ENCODE measurements at regions not wholly inside any gene's neighbourhood (a gene's known extent, or its start where the extent isn't known, plus 50 kb on each side); places are given as distances from the start of the nearest gene placed in this dataset.
"Not testable (repeated sequence)": the region's sequence is repeated elsewhere in the genome, so short reads cannot be mapped to it uniquely, and the experiment has no call there.

DNA sequence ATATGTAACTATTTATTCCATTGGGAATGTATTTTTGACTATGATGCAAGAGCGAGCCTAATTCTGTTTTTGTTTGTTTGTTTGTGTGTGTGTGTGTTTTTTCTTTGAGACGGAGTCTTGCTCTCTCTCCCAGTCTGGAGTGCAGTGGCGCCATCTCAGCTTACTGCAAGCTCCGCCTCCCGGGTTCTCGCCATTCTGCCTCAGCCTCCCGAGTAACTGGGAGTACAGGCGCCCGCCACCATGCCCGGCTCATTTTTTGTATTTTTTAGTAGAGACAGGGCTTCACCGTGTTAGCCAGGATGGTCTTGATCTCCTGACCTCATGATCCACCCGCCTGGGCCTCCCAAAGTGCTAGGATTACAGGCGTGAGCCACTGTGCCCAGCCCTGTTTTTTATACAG, 415.4 kb upstream of the CDIN1 start:
- H3K4me1 ChIP-seq (ENCODE audit: control insufficient read depth in 2 of 2, insufficient read depth in 2 of 2, low read length in 2 of 2); H3K9me3 ChIP-seq (ENCODE audit: control insufficient read depth in 2 of 2, insufficient read depth in 1 of 2, low read length in 1 of 2); H3K27me3 ChIP-seq (ENCODE audit: control insufficient read depth in 2 of 2, insufficient read depth in 1 of 2, low read length in 1 of 2); H3K36me3 ChIP-seq (ENCODE audit: control insufficient read depth in 2 of 2, insufficient read depth in 2 of 2, low read length in 1 of 2); H3K27ac ChIP-seq (ENCODE audit: low read depth in 1 of 2, low read length in 1 of 2); DNase-seq (ENCODE audit: low read depth in 6 of 9, low spot score in 9 of 9); H3K4me3 ChIP-seq (ENCODE audit: low read length in 2 of 2): not testable (repeated sequence)
- 97% methylated on average over 13 of the region's 13 CpGs for WGBS

DNA sequence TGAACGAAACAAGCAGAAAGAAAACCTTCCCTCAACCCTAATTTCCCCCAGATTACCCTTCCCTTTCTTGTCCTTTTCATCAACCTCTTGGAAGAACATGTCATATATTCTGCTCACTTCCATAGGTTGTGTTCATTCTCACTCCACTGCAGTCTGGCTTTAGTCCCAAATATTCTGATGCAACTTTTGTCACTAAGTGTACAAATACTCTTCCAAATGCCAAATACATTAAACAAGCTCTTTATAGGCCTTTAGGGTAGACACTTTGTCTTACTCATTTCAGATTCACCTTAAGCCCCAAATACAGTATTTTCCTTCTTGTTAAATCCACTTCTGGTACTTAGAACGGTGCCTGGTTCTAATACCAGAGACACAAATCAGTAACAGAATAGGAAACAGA, 406.5 kb upstream of the CDIN1 start:
- no peaks in the 10 kb centered on the region for H3K4me1 ChIP-seq (ENCODE audit: control insufficient read depth in 2 of 2, insufficient read depth in 2 of 2, low read length in 2 of 2)
- no peak overlapping the region for H3K27ac ChIP-seq (ENCODE audit: low read depth in 1 of 2, low read length in 1 of 2)
- no peaks in the 10 kb centered on the region for H3K36me3 ChIP-seq (ENCODE audit: control insufficient read depth in 2 of 2, insufficient read depth in 2 of 2, low read length in 1 of 2)
- 67% methylated on average over 2 of the region's 2 CpGs for WGBS
- H3K27me3 ChIP-seq (ENCODE audit: control insufficient read depth in 2 of 2, insufficient read depth in 1 of 2, low read length in 1 of 2), result no peaks in the 10 kb centered on the region
- no peak for DNase-seq (ENCODE audit: low read depth in 6 of 9, low spot score in 9 of 9)
- H3K4me3 ChIP-seq (ENCODE audit: low read length in 2 of 2), result no peak overlapping the region
- no peaks in the 10 kb centered on the region for H3K9me3 ChIP-seq (ENCODE audit: control insufficient read depth in 2 of 2, insufficient read depth in 1 of 2, low read length in 1 of 2)

DNA sequence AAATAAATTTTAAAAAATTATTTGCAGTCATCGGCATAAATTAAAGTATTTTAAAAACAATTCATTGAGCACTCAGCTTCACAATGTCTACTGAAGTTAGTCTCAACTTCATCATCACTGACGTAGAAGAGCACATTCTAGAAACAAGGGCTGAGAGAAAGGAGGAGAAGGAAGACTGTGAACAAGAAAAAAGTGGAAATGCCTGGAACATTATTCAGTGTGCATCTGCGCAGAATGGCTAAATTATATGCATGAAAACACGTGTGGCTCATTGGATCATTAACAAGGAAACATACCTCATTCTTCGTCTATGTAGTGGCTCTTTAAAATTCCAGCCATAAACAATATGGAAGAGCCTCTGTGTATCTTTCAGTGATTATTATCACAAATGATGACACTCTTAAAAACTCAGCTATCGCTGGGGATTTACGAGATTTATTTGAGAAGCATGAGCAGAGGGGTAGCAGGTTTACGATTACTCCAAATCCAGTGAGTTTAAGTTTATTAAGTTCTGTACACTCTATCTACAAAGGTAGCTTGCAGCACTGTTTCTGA, 404.2 kb upstream of the CDIN1 start:
- peaks cover 0 to 1% of the 10 kb centered on the region in 2 donors for H3K9me3 ChIP-seq (ENCODE audit: control insufficient read depth in 2 of 2, insufficient read depth in 1 of 2, low read length in 1 of 2)
- H3K27me3 ChIP-seq (ENCODE audit: control insufficient read depth in 2 of 2, insufficient read depth in 1 of 2, low read length in 1 of 2), result no peaks in the 10 kb centered on the region
- no peaks in the 10 kb centered on the region for H3K36me3 ChIP-seq (ENCODE audit: control insufficient read depth in 2 of 2, insufficient read depth in 2 of 2, low read length in 1 of 2)
- H3K4me1 ChIP-seq (ENCODE audit: control insufficient read depth in 2 of 2, insufficient read depth in 2 of 2, low read length in 2 of 2), result no peaks in the 10 kb centered on the region
- 97% methylated on average over 8 of the region's 8 CpGs for WGBS
- no peak overlapping the region for H3K4me3 ChIP-seq (ENCODE audit: low read length in 2 of 2)
- no peak for DNase-seq (ENCODE audit: low read depth in 6 of 9, low spot score in 9 of 9)
- no peak overlapping the region for H3K27ac ChIP-seq (ENCODE audit: low read depth in 1 of 2, low read length in 1 of 2)

DNA sequence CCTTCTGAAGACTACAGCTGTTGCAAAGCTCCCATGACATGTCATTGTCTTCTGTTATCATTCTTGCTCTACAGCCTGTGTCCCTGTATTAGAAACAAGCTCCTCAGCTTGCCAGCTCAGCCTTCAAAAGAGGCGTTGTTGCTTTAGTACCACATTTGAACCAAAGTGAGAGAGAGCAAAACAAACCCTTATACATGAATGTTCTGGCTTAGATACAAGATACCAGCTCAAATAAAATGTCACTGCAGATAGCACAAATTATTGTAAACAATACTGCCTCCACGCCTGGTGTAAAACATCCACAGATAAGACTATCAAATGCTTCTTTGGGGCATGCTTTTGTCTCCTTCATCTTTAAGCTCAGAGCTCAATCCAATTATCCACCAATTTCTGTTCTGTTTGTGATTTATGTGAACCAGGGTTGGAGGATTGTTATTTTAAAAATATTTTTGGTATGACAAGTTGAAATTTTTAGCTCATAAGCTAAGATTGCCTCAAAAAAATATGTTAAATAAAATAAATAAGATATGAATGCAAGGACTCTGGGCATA, 403.6 kb upstream of the CDIN1 start:
- H3K36me3 ChIP-seq (ENCODE audit: control insufficient read depth in 2 of 2, insufficient read depth in 2 of 2, low read length in 1 of 2), result no peaks in the 10 kb centered on the region
- no peak overlapping the region for H3K27ac ChIP-seq (ENCODE audit: low read depth in 1 of 2, low read length in 1 of 2)
- WGBS, result 86% methylated on average over 2 of the region's 2 CpGs

DNA sequence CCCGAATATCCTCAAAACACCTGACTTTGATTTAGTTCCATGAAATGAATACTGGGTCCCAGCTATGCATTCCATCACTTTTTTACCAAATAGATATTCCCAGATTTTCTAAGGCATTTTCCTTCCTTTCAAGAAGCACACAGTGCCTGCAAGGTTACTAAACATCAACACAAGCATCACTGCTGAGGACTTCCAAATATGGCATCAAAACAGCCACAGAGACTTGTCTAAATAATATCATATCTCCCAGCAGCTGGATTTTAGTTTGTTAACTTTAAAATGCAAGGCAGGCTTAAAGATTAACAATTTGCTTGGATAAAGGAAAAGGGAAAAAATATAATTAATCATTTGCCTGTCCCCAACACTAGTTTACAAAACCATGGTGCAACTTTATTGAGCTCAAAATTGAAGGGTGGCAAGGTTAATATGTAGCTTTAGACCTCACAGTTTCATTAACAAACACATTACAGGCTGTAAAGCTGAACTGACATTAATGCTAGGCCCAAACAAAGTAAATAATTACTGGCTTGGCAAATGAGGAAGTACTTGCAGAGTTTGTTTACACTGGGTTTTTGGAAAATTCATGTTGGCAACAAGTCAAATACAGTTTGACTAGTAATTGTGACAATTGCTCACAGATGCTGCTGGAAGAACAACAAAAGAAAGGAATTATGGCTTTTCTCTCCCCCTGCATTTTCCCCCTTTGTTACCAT, 401.7 kb upstream of the CDIN1 start:
- WGBS, result 92% methylated on average over 1 of the region's 1 CpG
- Histone ChIP-seq H3K4me1 (ENCODE audit: control insufficient read depth in 2 of 2, insufficient read depth in 2 of 2, low read length in 2 of 2) (no peaks in the 10 kb centered on the region), H3K4me3 (ENCODE audit: low read length in 2 of 2) (no peak overlapping the region), H3K27ac (ENCODE audit: low read depth in 1 of 2, low read length in 1 of 2) (no peak overlapping the region), H3K36me3 (ENCODE audit: control insufficient read depth in 2 of 2, insufficient read depth in 2 of 2, low read length in 1 of 2) (no peaks in the 10 kb centered on the region), H3K27me3 (ENCODE audit: control insufficient read depth in 2 of 2, insufficient read depth in 1 of 2, low read length in 1 of 2) (no peaks in the 10 kb centered on the region), H3K9me3 (ENCODE audit: control insufficient read depth in 2 of 2, insufficient read depth in 1 of 2, low read length in 1 of 2) (peaks cover 0 to 1% of the 10 kb centered on the region in 2 donors)
- no peak for DNase-seq (ENCODE audit: low read depth in 6 of 9, low spot score in 9 of 9)

More for the DNA sequence above, 403.6 kb upstream of the CDIN1 start:
- H3K4me3 ChIP-seq (ENCODE audit: low read length in 2 of 2), result no peak overlapping the region
- peaks cover 0 to 1% of the 10 kb centered on the region in 2 donors for H3K9me3 ChIP-seq (ENCODE audit: control insufficient read depth in 2 of 2, insufficient read depth in 1 of 2, low read length in 1 of 2)
- no peaks in the 10 kb centered on the region for H3K27me3 ChIP-seq (ENCODE audit: control insufficient read depth in 2 of 2, insufficient read depth in 1 of 2, low read length in 1 of 2)
- DNase-seq (ENCODE audit: low read depth in 6 of 9, low spot score in 9 of 9), result no peak
- H3K4me1 ChIP-seq (ENCODE audit: control insufficient read depth in 2 of 2, insufficient read depth in 2 of 2, low read length in 2 of 2), result no peaks in the 10 kb centered on the region

DNA sequence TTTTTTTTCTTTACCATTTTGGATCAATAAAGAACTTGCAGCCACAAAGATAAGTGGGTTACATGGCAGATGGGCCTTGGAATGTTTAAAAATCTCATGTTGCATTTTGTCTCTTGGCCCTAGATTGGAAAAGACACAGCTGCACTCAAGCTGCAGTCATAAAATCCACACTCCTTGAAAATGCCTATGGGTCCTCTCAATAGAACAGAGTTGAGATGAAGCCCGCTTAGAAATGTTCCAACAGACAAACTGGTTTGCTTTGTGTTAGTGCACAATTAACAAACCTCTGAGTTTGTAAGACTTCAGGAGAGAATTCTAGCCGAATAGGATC, 401.2 kb upstream of the CDIN1 start:
- Histone ChIP-seq H3K27me3 (ENCODE audit: control insufficient read depth in 2 of 2, insufficient read depth in 1 of 2, low read length in 1 of 2) (no peaks in the 10 kb centered on the region), H3K27ac (ENCODE audit: low read depth in 1 of 2, low read length in 1 of 2) (no peak overlapping the region), H3K9me3 (ENCODE audit: control insufficient read depth in 2 of 2, insufficient read depth in 1 of 2, low read length in 1 of 2) (peaks cover 0 to 1% of the 10 kb centered on the region in 2 donors), H3K4me3 (ENCODE audit: low read length in 2 of 2) (no peak overlapping the region), H3K4me1 (ENCODE audit: control insufficient read depth in 2 of 2, insufficient read depth in 2 of 2, low read length in 2 of 2) (no peaks in the 10 kb centered on the region), H3K36me3 (ENCODE audit: control insufficient read depth in 2 of 2, insufficient read depth in 2 of 2, low read length in 1 of 2) (no peaks in the 10 kb centered on the region)
- no peak for DNase-seq (ENCODE audit: low read depth in 6 of 9, low spot score in 9 of 9)
- WGBS, result 93% methylated on average over 2 of the region's 2 CpGs

DNA sequence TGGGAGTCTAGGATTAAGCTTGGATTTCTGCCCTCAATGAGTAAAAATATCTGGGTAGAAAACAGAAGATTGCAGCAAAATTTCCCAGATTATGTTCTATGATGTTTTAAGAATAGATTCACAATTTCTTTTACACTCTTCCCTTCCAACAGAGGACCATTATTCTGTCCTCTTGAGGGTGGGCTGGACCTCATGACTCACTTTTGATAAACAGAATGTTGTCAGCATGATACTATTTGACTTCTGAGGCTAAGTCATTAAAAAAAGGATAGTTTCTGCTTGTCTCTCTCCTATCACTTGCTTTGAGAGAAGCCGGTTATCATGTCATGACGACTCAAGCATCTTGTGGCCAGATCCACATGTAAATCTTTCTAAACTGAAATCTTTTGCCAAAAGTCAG, 396.2 kb upstream of the CDIN1 start:
- H3K4me1 ChIP-seq (ENCODE audit: control insufficient read depth in 2 of 2, insufficient read depth in 2 of 2, low read length in 2 of 2), result no peaks in the 10 kb centered on the region
- no peaks in the 10 kb centered on the region for H3K27me3 ChIP-seq (ENCODE audit: control insufficient read depth in 2 of 2, insufficient read depth in 1 of 2, low read length in 1 of 2)
- 94% methylated on average over 2 of the region's 2 CpGs for WGBS
- DNase-seq (ENCODE audit: low read depth in 6 of 9, low spot score in 9 of 9), result no peak
- H3K4me3 ChIP-seq (ENCODE audit: low read length in 2 of 2), result no peak overlapping the region
- H3K9me3 ChIP-seq (ENCODE audit: control insufficient read depth in 2 of 2, insufficient read depth in 1 of 2, low read length in 1 of 2), result peaks cover 0 to 1% of the 10 kb centered on the region in 2 donors
- no peak overlapping the region for H3K27ac ChIP-seq (ENCODE audit: low read depth in 1 of 2, low read length in 1 of 2)
- no peaks in the 10 kb centered on the region for H3K36me3 ChIP-seq (ENCODE audit: control insufficient read depth in 2 of 2, insufficient read depth in 2 of 2, low read length in 1 of 2)

DNA sequence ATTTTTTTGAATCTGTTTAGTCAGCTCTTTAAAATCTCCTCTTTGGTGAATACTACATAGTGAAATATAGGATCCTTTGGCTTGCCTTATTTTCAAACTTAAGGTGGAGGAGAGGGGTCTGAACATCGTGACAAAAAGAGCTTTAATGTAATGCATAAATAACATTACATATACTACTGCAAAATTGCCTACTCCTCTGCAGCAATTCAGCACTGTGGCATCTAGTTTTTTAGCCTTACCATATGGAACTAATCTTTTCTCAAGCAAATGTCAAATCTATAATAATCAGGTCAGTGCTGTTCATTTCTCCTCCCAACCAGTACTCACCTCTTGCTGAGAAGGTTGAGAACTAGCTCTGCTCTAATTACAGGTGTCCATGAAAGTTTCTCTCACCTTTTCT, 394.0 kb upstream of the CDIN1 start:
- Histone ChIP-seq H3K4me3 (ENCODE audit: low read length in 2 of 2) (no peak overlapping the region), H3K27me3 (ENCODE audit: control insufficient read depth in 2 of 2, insufficient read depth in 1 of 2, low read length in 1 of 2) (no peaks in the 10 kb centered on the region), H3K27ac (ENCODE audit: low read depth in 1 of 2, low read length in 1 of 2) (no peak overlapping the region), H3K36me3 (ENCODE audit: control insufficient read depth in 2 of 2, insufficient read depth in 2 of 2, low read length in 1 of 2) (no peaks in the 10 kb centered on the region), H3K4me1 (ENCODE audit: control insufficient read depth in 2 of 2, insufficient read depth in 2 of 2, low read length in 2 of 2) (no peaks in the 10 kb centered on the region), H3K9me3 (ENCODE audit: control insufficient read depth in 2 of 2, insufficient read depth in 1 of 2, low read length in 1 of 2) (no peaks in the 10 kb centered on the region)
- WGBS, result 90% methylated on average over 1 of the region's 1 CpG
- no peak for DNase-seq (ENCODE audit: low read depth in 6 of 9, low spot score in 9 of 9)

DNA sequence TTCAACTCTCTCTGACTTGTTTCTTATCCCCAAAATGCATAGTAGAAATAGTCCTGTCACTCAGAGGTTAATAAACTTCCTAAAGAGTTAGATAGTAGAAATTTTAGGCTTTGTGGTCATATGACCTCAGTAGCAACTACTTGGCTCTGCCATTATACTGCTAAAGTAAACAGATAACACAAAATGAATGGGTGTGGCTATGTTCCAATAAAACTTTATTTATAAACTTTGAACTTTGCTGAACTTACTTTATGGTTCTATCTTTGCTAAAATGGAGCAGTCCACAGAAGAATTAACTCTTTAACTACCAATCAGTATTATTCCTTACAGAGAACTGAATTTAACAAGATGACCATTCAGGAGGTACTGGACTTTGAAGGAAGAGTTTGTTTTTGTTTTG, 393.6 kb upstream of the CDIN1 start:
- Histone ChIP-seq H3K27ac (ENCODE audit: low read depth in 1 of 2, low read length in 1 of 2) (no peak overlapping the region), H3K27me3 (ENCODE audit: control insufficient read depth in 2 of 2, insufficient read depth in 1 of 2, low read length in 1 of 2) (no peaks in the 10 kb centered on the region), H3K4me3 (ENCODE audit: low read length in 2 of 2) (no peak overlapping the region), H3K36me3 (ENCODE audit: control insufficient read depth in 2 of 2, insufficient read depth in 2 of 2, low read length in 1 of 2) (no peaks in the 10 kb centered on the region), H3K9me3 (ENCODE audit: control insufficient read depth in 2 of 2, insufficient read depth in 1 of 2, low read length in 1 of 2) (no peaks in the 10 kb centered on the region), H3K4me1 (ENCODE audit: control insufficient read depth in 2 of 2, insufficient read depth in 2 of 2, low read length in 2 of 2) (no peaks in the 10 kb centered on the region)
- DNase-seq (ENCODE audit: low read depth in 6 of 9, low spot score in 9 of 9), result no peak
